DND-41 (cell line): ENCODE measurements at regions not wholly inside any gene's neighbourhood (a gene's known extent, or its start where the extent isn't known, plus 50 kb on each side); places are given as distances from the start of the nearest gene placed in this dataset.

Experiments
- EZH2 ChIP-seq: IDR thresholded peaks from 3 replicates; pipeline ENCODE4 v1.6.1; 2012; ENCODE audit warnings: borderline replicate concordance, low read depth, mild to moderate bottlenecking, moderate library complexity, low read length, inconsistent platforms; ENCODE audit not compliant: severe bottlenecking
- TF ChIP-seq, protein P1 (sequence below): IDR thresholded peaks from 2 replicates; pipeline ENCODE4 v1.5.1; 2012; ENCODE audit warnings: borderline replicate concordance, low read length, moderate library complexity, mild to moderate bottlenecking; ENCODE audit not compliant: poor library complexity, severe bottlenecking; ENCODE audit errors: extremely low read depth

DNA sequence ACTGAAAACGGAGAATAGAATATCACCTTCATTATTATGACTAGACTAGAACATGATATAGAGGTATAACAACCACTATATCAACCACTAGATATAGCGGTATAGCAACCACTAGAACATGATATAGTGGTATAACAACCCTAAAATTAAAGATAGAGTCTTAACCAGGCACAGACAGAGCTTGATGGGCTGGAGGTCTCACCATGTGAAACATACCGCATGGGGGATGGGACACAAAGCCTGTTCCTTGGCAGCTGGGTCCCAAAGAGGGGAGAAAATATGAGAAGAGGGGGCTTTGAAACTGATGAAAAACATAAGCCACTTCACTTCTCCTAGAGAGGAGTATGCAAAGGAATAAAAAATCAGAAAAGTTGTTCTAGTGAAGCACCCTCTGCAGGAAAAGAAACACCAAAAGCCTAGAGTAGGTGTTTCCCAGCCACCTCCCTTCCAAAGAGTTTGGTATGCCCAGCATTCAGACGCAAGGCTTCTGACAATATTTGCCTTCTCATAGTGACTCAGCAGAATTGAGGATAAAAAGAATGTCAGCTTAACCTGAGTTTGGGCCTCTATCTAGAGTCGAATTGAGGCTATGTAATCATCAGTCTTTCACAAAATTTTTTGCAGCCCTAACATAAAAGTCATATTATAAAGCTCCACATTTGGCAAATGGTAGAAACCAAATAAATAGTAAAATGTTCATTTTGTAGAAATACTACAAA, 316.4 kb downstream of the NOVA1 start:
- TF ChIP-seq, protein P1, sequence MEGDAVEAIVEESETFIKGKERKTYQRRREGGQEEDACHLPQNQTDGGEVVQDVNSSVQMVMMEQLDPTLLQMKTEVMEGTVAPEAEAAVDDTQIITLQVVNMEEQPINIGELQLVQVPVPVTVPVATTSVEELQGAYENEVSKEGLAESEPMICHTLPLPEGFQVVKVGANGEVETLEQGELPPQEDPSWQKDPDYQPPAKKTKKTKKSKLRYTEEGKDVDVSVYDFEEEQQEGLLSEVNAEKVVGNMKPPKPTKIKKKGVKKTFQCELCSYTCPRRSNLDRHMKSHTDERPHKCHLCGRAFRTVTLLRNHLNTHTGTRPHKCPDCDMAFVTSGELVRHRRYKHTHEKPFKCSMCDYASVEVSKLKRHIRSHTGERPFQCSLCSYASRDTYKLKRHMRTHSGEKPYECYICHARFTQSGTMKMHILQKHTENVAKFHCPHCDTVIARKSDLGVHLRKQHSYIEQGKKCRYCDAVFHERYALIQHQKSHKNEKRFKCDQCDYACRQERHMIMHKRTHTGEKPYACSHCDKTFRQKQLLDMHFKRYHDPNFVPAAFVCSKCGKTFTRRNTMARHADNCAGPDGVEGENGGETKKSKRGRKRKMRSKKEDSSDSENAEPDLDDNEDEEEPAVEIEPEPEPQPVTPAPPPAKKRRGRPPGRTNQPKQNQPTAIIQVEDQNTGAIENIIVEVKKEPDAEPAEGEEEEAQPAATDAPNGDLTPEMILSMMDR = no peak
- no peak for TF ChIP-seq EZH2
